DMS114 treated with DMSO at 0.1 percent for 48 hours (cell line): ENCODE measurements at regions not wholly inside any gene's neighbourhood (a gene's known extent, or its start where the extent isn't known, plus 50 kb on each side); places are given as distances from the start of the nearest gene placed in this dataset.

ENCODE experiments used
- DNase-seq: peaks from one replicate; lab custom pipeline; 2025; ENCODE audit not compliant: unreplicated experiment; lab: John Stamatoyannopoulos, UW

- no peak for DNase-seq
Observed at GRCh38 chr11:59302991-59303390, 55.7 kb upstream of the OR5AN1 start.

- DNase-seq, result no peak
Observed at GRCh38 chr11:59295435-59295834, 63.3 kb upstream of the OR5AN1 start.

DNA sequence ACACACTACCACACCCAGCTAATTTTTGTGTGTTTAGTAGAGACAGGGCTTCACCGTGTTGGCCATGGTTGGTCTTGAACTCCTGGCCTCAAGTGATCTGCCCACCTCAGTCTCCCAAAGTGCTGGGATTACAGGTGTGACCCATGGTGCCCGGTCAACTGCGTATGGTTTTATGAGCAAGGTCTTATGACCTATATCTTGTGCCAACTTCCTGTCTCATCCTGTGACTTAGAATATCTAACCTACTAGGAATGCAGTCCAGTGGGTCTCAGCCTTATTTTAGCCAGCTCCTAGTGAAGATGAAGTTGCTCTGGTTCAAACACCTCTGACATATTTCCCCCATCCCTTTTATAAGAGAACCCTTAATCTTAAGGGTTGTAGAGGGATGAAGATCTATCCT is 66.1 kb upstream of the OR5AN1 start:
- DNase-seq, result no peak

GRCh38 chr11:59291228-59291627 is 67.5 kb upstream of the OR5AN1 start:
- DNase-seq, result no peak

DNA sequence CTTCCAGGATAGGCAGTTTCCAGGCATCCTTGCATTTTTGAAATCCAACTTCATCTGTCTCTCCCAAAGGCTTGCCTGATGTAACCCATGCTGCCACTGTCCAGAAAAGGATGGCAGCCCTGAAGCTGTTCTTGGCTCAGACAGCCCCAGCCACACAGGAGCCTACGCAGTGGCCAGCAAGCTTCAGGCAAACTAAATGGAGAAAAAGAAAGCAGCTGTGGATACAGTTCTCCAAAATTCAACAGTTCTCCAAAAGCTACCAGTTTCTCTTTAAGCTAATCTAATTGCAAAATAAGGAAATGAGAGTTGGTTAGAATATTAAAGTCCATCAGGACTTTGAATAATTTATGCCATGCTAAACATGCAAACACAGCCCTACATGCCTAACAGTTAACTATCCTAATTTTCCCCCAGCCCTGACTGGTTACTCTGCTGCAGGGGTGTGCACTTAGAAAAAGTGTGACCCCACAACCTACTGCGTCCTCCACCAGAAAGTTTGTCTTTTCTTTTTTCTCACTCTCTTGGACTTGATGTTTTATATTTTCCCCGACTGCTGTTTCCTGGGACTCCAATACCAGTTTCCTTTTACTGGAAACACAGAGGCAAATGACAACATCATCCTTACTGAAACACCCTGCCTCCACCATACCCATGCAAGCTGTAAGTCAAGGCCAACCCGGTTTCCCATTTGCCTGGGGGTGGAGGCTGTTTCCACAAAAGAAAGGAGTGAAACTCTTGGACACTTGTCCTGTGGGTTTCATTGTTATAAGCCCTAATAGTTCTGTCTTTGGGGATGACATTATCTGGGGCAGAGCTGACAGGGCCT is 69.1 kb upstream of the OR5AN1 start:
- no peak for DNase-seq

- DNase-seq, result no peak
Observed at GRCh38 chr11:59285716-59286260, 72.9 kb upstream of the OR5AN1 start.

- no peak for DNase-seq
Observed at GRCh38 chr11:59284773-59285129, 72.0 kb upstream of the MPEG1 start.

GRCh38 chr11:59283825-59284772 is 71.4 kb upstream of the MPEG1 start:
- DNase-seq, result peak; percentile 28

DNA sequence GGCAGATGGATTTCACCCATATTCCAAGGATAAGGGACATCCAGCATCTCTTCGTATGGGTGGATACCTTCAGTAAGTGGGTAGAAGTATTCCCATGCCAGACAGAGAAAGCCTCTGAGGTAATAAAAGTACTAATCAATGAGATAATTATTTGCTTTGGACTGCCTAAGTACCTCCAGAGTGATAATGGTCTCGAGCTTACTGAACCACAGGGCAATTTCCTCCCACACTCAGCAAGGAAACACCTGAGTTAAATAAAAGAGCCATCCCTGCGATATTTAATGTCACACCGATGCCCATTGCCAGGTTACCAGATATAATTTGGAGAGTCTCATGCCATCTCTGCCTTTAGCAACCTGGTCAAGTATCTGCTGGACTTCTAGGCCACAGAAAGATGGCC is 70.6 kb upstream of the MPEG1 start:
- no peak for DNase-seq

DNA sequence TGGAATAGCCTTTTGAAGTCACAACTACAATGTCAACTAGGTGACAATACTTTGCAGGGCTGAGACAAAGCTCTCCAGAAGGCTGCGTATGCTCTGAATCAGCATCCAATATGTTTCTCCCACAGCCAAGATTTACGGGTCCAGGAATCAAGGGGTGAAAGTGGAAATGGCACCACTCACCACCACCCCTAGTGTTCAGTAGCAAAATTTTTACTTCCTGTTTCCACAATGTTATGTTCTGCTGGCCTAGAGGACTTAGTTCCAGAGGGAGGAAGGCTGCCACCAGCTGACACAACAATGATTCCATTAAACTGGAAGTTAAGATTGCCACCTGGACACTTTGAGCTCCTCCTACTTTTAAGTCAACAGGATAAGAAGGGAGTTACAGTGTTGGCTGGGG is 68.5 kb upstream of the MPEG1 start:
- no peak for DNase-seq

DNA sequence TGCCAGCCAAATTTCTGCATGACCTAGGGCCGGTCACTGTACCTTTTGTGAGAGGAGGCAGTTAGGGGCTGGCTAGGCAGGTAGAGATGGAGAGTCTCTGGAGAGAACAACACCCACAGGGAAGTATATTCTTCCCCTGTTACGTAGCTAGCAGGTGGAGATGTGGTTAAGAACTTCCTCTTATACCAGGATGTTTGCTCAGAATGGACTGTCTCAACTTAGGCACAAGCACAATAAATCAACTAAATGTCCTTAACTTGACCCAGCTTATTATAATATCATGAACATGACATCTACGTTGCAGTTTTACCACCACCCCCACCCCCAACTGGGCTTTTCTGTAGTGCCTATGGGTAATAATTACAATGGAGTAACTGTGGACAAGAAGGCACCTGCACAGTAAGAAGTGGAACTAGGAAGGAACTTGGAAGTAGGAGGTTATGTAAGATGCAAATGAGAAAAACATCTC is 60.7 kb upstream of the MPEG1 start:
- no peak for DNase-seq

GRCh38 chr11:59272771-59273372 is 60.1 kb upstream of the MPEG1 start:
- DNase-seq, result no peak

DNA sequence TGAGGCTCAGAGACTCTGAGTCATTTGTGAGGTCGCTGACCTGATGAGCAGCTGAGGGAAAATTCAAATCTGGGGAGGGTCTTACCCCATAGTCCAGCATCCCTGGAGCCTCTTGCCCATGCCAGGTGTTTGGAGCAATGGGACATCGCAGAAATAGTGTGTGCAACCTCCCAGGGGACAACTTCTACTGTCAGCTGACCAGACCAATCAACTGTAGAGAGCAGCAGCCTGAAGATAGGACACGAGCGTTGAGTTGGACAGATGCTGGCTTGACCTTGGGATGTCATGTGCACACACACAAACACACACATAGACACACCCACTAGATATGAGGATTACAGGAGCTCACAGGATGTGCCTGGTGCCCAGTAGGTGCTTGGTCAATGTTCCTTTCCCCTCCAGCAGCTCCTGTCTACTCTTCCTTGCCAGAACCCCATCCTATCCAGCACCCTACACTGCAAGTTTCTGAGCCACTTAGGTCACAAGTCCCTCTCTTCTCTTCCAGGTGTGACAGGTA is 59.1 kb upstream of the MPEG1 start:
- no peak for DNase-seq

DNA sequence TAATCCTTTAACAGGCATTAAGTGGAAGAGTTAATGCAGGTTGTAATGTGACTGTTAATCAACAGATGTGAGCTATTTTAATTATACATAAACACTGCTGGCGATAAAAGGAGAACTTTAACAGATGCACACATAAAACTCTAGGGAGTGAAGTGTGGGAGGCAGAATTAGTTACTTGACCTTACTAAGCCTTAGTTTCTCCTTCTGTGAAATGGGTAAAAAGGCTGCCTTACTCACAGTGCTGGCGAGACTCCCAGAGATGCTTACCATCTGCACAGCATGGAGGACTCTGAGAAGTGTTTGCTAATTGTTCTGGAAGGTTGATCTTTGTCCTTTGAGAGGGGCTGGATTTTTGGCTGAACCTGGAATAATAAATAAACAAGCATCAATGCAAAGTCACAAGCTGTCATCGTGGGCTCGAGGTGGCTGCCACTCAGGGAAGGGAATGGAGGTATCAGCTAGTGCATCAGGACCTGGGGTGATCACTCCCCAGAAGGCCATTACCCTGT is 58.6 kb upstream of the MPEG1 start:
- no peak for DNase-seq

DNA sequence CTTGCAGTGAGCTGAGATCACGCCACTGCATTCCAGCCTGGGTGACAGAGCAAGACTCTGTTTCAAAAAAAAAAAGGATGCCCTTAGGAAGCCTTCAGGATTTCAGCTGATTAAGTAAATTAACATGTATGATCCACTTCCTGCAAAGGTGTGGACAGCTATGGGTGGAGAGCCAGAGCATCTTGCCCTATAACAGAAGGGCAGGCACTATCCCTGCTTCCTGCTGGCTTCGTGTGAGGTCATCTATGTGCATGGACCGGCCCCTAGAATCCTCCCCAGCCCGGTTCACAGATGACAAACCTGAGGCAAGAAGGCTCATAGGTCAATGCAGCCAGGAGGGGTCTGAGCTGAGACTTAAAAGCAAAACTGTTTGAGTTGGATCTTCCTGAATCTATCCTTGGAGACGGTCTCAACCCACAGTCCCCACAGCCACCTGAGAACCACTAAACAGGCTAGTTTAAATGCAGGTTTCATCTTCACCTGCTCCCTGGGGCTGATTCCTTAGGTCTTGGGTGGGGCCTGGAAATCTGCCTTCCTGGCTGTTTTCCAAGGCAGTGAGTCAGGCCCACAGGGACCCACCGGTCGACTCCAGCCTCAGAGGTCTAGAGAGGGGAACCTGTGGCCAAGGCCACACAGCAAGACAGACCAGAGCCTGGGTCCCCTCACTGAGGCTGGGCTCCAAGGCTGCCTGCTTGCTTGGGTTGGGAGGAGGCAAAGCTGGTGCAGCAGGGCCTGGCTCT is 55.2 kb upstream of the MPEG1 start:
- no peak for DNase-seq

DNA sequence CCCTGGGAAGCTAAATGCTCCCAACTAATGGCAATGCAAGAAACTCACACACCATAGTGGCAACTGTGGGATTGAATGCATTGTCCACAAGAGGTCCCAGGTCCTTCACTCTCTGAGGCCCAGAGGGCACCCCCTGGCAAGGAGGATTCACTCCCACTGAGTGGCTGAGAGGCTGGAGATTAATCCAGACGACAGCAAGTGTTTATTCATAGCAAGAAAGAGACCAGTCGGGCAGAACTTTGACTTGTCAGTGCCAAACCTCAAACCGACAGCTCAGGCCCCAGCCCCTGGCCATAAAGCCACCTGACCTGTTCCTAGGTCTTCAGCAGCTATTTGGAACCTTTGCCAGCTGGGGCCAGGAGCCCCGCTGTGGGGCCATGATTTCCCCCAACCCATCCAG is 54.5 kb upstream of the MPEG1 start:
- no peak for DNase-seq

- no peak for DNase-seq
Observed at GRCh38 chr11:59266491-59266890, 53.8 kb upstream of the MPEG1 start.

DNA sequence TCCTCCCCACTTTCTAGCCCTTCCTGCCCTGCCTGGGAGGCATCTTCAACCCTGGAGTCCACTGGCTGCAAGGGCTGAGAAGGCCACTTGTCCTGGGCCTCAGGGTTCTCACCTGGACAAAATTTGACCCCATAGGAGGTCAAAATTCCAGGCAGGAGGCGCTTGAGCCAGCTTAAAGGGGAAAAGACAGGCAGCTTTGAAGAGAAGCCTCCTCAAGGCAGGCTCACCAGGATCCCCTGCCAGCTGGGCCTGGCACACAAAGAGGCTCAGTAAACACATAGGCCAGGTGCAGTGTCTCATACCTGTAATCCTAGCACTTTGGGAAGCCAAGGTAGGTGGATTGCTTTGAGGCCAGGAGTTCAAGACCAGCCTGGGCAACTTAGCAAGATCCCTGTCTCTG is 53.0 kb upstream of the MPEG1 start:
- no peak for DNase-seq

DNA sequence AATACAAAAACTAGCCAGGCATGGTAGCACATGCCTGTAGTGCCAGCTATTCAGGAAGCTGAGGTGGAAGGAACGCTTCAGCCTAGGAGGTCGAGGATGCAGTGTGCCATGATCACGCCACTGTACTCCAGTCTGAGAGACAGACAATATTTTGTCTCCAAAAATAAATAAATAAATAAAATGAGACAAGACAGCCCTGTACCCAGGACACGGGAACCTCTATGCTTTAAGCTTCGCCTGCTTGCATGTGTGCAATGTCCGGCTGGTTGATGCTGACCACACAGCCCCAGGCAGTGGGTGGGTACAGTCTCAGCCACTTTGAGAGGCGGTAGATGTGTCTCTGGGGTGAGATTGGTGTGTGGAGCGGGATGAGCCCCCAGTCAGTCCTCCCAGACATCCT is 52.0 kb upstream of the MPEG1 start:
- DNase-seq, result no peak

GRCh38 chr11:59263225-59263894 is 50.6 kb upstream of the MPEG1 start:
- DNase-seq, result no peak
